CD4-positive, alpha-beta T cell treated with Interleukin-6 for 4 hours (primary cell): ENCODE measurements at regions not wholly inside any gene's neighbourhood (a gene's known extent, or its start where the extent isn't known, plus 50 kb on each side); places are given as distances from the start of the nearest gene placed in this dataset.

ENCODE experiments used
- DNase-seq: peaks from one replicate; pipeline ENCODE4 v3.0.0-alpha.2; 2020; ENCODE audit warnings: mixed read lengths

DNA sequence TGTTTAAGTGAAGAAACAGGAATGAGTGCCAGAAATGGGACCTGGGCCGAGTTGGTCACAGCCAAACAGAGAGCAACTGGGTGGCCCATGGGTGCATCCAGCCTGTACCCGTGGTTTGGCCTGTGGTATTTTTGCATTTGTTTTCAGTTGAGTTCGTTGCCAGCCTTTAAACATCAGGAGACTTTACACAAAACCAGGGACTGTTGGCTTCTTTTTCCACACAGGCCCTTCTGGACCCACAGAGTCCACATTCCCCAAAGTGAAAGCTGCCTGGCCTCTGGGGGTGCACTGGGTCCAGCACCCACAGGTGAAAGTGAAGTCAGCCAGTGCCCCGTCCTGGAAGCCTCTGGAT, 54.1 kb upstream of the TNS3 start:
- DNase-seq, result no peak

DNA sequence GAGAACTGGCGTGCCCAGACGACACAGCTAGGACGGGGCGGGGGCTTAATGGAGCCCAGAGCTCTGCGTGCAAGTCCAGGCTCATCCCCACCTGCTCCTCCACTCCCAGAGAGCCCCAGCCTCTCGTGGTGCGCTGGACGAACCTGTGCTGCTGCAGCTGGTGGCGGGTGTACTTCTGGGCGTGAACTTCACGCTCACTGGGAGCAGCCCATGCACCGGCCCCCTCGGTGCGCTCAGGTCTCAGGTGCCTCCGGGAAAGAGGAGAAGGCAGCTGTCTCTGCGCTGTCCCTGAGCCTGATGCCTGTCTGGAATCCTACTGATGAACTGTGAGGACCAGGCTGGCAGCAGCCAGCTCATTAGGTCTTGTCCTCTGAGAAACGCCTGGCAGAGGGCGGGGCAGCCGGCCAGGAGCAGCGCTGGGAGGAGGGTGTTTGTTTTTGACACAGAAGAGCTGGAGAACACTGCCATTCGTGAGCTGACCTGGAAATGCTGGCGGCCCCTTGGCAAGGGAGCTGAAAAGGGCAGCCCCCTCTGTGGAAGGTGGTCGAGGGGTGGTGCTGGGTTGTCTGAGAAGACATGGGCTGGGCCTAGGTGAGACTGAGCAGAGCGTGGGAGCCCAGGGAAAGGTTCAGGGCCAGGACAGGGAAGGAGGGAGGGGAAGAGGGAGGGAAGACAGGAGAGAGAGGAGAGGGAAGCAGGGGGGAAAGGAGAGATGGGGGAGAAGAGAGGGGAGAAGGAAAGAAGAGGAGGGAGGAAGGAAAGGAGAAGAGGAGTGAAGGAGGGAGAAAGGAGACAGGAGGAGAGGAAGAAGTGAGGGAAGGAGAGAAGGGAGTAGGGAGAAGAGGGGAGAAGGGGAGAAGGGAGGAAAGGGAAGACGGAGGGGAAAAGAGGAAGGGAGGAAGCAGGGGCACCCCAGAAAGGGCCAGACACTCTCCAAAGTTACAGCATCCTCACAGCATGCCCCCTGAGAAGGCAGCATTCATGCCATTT, 53.5 kb upstream of the TNS3 start:
- DNase-seq, result no peak

DNA sequence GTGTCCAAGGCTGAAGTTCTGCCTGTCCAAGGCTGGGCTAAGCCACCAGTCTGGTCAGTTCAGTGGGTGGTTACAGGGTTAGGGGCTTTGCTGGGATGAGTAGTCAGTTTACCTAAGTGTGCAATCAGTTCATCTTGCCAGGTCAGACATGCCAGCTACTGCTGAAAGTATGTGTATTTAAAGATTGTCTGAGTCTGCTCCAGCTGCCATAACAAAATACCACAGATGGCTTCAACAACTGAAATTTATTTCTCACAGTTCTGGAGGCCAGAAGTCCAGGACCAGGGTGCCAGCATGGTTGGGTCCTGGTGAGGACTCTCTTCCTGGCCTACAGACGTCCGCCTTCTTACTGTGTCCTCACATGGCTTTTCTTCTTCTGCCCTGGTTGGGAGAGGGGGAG, 52.4 kb upstream of the TNS3 start:
- no peak for DNase-seq

DNA sequence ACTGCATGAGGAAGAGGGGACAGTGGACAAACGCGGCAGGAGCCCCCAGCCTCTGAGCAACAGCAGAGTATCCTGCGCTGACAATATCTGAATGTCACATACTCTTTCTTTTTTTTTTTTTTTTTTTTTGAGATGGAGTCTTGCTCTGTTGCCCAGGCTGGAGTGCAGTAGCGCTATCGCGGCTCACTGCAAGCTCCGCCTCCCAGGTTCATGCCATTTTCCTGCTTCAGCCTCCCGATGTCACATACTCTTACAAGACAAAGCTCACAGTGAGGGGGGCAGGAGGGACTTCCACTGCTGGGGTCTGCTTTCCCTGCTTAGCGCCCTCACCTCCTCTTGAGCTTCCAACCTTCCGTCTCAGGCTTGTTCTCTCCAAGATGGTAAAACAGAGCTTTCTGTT, 51.2 kb upstream of the TNS3 start:
- no peak for DNase-seq
